NCI-H2081 treated with DMSO at 0.1 percent for 48 hours (cell line): ENCODE measurements at regions not wholly inside any gene's neighbourhood (a gene's known extent, or its start where the extent isn't known, plus 50 kb on each side); places are given as distances from the start of the nearest gene placed in this dataset.
A peak's percentile ranks its signal among the peaks of the same experiment; 100 is the strongest.

Experiments used
- DNase-seq: peaks from one replicate; lab custom pipeline; 2025; lab: John Stamatoyannopoulos, UW

GRCh38 chr13:76795701-76796695 lies 90.2 kb downstream of the KCTD12 start:
- DNase-seq, result no peak

GRCh38 chr13:76792731-76793347 lies 93.4 kb downstream of the KCTD12 start:
- no peak for DNase-seq

DNA sequence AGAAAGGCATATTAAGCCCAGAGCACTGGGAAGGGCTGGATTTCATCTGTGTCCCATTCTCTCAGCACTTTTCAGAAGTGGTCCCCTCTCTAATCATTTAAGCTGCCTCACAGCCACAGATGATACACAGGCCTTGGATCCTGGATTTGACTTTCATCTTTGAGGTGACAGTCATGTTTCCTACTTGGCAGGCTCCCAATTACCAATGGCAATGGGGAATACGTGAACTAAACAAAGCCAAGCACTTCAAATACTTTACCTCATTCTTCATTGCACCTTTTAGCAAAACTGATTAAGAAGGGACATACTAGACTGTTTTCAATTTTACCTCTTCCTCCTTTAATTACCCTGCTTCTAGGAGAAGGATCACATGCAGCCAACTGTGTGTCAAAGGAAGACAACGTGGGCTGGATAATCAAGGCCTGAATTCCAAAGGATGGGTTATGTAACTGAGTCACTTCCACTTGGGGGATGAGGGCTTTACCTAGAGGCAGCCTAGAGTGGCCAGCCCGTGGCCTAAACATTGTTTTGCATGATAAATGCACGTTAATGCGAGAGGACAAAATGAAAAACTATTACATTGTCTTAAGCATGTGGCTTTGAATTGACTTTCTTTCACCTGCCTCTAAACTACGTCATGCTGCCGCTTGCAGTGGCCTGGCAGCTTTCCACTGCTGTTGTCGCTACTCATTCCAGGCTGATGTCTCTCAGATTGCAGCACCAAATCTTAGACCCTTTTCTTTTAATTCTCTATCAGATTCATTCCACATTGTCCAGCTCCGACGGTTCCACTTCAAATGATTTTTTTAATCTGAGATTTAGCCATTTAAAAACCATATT lies 95.0 kb downstream of the KCTD12 start:
- no peak for DNase-seq

GRCh38 chr13:76790526-76790925 lies 95.7 kb downstream of the KCTD12 start:
- no peak for DNase-seq

DNA sequence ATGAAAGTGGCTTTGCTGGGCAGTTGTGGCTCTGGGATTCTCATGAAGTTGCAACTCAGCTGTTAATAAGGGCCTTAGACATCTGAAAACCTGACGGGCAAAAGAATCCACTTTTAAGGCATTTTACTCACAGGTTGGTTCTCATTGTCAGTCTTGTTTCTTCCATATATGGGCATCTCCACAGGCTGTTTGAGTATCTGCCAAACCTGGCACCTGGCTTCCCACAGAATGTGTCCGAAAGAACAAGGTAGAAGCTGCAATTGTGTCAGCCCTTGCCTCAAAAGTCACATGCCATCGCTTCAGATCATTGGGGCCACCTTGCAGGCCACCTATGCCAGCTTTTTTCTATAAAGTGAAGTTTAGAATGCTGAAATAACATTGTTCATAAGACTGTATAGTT lies 102.4 kb downstream of the KCTD12 start:
- DNase-seq, result peak; percentile 3

GRCh38 chr13:76778853-76779252 lies 107.4 kb downstream of the KCTD12 start:
- no peak for DNase-seq

DNA sequence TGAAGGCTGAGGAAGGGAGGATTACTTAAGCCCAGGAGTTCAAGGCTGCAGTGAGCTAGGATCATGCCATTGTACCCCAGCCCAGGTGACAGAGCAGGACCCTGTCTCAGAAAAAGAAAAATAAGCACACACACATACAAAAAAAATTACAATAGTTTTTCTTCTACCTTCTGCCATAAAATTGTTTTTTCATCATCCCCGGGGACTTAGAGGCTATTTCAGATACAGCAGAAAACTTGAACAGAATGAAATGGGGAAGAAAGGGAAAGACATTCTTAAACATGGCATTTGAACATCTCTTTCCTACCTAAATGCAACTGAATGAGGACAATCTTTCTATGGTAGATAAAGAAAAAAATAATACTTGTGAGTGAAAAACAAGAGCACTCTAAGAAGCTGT lies 109.1 kb downstream of the KCTD12 start:
- DNase-seq, result no peak

GRCh38 chr13:76775088-76775740 lies 111.0 kb downstream of the KCTD12 start:
- DNase-seq, result no peak

- no peak for DNase-seq
These were observed 112.6 kb downstream of the KCTD12 start for GRCh38 chr13:76773448-76774094.

- no peak for DNase-seq
These were observed 114.0 kb downstream of the KCTD12 start for GRCh38 chr13:76772241-76772640.

DNA sequence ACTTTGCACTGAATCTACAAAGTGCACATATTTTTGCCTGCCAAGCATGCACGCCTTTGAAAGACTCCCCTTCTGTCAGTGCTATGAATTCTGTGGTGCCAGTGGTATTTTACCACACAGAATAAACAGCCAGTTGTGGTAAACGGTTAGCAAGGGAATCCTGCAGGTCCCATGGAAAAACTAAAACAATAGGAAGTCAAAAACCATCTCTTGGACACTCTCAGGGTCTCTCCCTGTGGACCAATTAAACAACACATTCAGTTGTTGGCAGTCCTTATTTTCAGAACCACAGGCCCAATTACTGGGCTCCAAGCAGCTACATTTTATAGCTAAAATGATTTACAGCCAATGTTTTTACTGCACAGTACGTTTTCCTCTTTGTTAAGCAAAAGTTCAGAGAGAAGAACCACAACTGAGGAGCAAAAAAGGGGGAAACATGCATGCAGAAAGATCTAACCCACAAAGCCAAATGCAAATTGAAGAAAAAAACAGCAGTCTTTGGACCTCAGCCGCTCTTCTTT lies 116.9 kb downstream of the KCTD12 start:
- DNase-seq, result no peak

DNA sequence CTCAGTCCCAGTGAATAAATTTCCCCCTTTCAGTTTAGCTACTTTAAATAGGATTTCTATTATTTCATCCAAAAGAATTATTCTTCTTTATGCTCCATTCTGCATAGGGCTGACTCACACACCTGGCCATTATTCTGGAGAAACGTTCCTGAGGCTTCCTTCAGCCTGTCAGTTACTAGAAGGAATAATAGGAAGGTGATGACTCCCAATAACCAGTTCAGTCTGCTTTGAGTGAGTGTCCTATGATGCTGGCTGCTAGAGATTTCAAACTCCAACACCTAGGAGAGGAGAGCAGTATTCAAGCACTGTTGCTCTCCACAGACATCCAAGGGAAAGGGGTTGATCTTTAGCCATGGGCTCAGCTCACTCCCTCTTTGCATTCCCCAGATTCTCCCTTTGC lies 117.8 kb downstream of the KCTD12 start:
- DNase-seq, result no peak

DNA sequence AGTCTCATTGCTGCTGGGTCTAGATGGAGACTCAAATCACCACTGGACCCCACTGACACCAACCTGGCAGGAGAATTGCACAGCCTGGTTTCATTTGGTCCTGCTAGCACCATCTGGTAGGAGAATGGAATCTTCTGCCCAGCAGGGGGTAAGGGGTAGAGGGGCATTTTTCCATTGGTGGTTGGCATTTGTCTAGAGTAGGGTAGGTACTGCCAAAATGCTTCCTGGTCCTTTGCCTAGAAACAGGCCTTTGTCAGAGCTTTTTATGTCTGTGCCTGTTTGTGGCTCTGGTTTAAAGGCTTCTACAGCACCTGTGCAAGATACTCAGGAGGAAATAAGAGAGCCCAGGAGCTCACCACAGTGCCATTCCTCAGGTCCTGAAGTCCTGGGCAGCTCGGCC lies 121.3 kb downstream of the KCTD12 start:
- DNase-seq, result no peak

GRCh38 chr13:76764429-76764828 lies 121.8 kb downstream of the KCTD12 start:
- DNase-seq, result no peak

- DNase-seq, result no peak
These were observed 123.5 kb downstream of the KCTD12 start for GRCh38 chr13:76762721-76763120.

DNA sequence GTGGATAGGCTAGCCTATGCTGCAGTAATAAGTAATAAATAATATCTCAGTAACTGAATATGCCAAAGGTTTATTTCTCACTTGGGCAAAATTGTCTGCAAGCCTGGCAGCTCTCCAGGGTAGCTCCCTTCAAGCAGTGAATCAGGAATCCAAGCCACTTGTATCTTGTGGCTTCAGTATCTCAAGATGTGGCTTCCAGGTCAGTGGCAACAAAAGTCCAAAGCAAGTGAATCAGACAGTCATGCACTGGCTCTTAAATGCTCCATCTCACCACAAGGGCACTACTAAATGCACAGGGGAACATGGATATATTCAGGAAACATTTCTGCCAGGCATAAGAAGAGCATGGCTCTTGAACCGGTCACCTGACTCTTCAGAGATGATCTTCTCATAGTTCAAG lies 126.3 kb downstream of the KCTD12 start:
- no peak for DNase-seq

DNA sequence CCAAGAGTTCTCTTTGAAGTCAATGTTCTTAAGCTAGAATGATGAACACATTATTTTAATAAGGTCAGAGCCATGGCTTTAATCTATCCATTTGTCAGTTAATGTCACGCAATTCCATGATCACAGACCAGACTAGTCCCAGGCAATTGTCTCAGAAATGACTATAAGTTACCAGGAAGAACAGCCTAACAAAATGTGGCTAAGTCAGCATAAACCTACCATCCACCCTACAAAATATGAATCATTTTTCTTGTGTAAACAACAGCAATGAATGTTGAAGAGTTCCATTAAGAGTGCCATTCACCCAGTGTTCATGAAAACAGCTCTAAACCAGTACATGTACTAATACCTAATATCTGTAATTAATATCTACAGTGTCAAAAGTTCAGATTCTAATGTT lies 127.5 kb downstream of the KCTD12 start:
- DNase-seq, result no peak

GRCh38 chr13:76758257-76758656 lies 127.9 kb downstream of the KCTD12 start:
- no peak for DNase-seq

GRCh38 chr13:76756451-76756850 lies 129.8 kb downstream of the KCTD12 start:
- no peak for DNase-seq

DNA sequence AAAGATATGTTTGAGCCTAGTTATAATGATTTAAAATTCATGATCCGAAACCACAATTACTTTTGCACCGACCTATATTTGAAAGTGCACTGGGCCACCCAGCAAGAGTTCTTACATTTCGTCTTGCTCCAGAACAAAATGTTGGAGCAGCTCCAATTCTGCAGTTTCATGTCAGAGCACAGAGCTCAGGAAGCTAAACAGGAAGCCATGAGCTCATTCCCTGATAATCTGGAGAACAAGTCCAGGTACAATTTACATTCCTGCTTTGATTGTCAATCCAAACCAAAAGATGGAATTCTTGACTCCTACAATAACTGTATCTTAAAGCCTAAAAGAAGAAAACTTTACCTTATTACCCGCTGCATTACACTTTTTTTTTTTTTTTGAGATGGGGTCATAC lies 131.8 kb downstream of the KCTD12 start:
- no peak for DNase-seq

GRCh38 chr13:76751278-76751677 lies 134.9 kb downstream of the KCTD12 start:
- no peak for DNase-seq
